H1 (cell line): ENCODE measurements at regions not wholly inside any gene's neighbourhood (a gene's known extent, or its start where the extent isn't known, plus 50 kb on each side); places are given as distances from the start of the nearest gene placed in this dataset.

Experiments used
- ATF3 ChIP-seq: IDR thresholded peaks from 2 replicates; pipeline ENCODE4 v1.6.1; 2011; ENCODE audit warnings: low read depth, mild to moderate bottlenecking, low read length; ENCODE audit not compliant: insufficient read depth
- BRCA1 ChIP-seq: IDR thresholded peaks from 2 replicates; pipeline ENCODE4 v1.6.1; 2012; ENCODE audit warnings: low read depth, low read length, improper control_type of control experiment
- SP2 ChIP-seq: IDR thresholded peaks from 2 replicates; pipeline ENCODE4 v1.6.1; 2012; ENCODE audit warnings: mild to moderate bottlenecking, low read length, inconsistent platforms
- TEAD4 ChIP-seq: IDR thresholded peaks from 2 replicates; pipeline ENCODE4 v1.6.1; 2012; ENCODE audit warnings: low read depth, low read length, inconsistent platforms, mixed read lengths

DNA sequence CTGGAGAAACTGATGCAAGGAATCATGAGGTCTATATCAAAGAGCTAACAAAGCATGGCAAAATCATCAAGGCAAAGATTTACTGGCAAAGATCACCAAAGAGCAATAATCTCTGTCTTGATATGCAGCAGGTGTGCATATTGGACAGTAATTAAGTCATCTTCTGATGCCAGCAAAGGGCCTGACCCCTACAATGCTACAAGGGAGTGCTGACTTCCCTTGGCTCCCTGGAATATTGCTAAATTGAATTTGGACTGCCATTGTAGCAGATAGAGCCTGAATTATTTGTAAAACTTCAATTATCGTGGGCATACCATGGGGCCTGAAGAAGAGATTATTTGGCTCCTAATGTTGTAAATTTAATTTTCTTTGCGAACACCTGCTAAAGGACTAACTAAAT, 307.9 kb upstream of the SYT1 start (continued):
- no peak for TF ChIP-seq BRCA1
- no peak for TF ChIP-seq TEAD4
- no peak for TF ChIP-seq ATF3
- no peak for TF ChIP-seq SP2
